Esophagus squamous epithelium (tissue), 4 donors: ENCODE measurements at regions not wholly inside any gene's neighbourhood (a gene's known extent, or its start where the extent isn't known, plus 50 kb on each side); places are given as distances from the start of the nearest gene placed in this dataset.

Experiments
- POLR2A ChIP-seq, 4 donors: fragments of 450-650 bp; IDR thresholded peaks; one replicate each; pipeline ENCODE4 v1.6.1; 2017; ENCODE audit warnings: antibody characterized with exemption in 4 of 4, mild to moderate bottlenecking in 4 of 4, moderate library complexity in 3 of 4
- TF ChIP-seq, protein P1 (sequence below), 6 experiments: fragments of 450-650 bp in 4 of 6; fragments of 200-600 bp in 2 of 6; sonication (generic) in 2 of 6; IDR thresholded peaks; one replicate each; pipeline ENCODE4 v1.5.1; 2016 to 2019; ENCODE audit warnings: antibody characterized with exemption in 6 of 6, mild to moderate bottlenecking in 4 of 6, moderate library complexity in 4 of 6

DNA sequence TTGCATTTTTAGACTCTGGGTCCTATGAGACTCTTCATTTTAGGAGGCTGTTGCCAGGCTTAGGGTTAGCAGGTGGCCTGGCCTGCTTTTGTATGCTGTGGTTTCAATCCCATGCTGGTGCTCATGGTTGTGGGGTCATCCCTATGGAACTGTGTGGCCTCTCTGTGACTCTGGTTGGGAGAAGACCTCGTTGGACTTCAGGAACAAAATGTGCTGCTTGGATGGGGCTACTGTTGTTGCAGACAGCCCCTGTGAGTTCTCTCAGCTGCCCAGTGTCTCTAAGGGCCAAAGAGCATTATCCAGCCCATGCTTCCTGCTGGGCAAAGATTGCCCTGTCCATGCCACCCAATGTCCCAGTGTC lies 169.5 kb upstream of the S1PR3 start:
- TF ChIP-seq, protein P1, sequence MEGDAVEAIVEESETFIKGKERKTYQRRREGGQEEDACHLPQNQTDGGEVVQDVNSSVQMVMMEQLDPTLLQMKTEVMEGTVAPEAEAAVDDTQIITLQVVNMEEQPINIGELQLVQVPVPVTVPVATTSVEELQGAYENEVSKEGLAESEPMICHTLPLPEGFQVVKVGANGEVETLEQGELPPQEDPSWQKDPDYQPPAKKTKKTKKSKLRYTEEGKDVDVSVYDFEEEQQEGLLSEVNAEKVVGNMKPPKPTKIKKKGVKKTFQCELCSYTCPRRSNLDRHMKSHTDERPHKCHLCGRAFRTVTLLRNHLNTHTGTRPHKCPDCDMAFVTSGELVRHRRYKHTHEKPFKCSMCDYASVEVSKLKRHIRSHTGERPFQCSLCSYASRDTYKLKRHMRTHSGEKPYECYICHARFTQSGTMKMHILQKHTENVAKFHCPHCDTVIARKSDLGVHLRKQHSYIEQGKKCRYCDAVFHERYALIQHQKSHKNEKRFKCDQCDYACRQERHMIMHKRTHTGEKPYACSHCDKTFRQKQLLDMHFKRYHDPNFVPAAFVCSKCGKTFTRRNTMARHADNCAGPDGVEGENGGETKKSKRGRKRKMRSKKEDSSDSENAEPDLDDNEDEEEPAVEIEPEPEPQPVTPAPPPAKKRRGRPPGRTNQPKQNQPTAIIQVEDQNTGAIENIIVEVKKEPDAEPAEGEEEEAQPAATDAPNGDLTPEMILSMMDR (IDR thresholded peaks at IDR 0.05) = no peak
- TF ChIP-seq POLR2A (IDR thresholded peaks at IDR 0.05) = no peak
